Panc1 (cell line): ENCODE measurements at regions not wholly inside any gene's neighbourhood (a gene's known extent, or its start where the extent isn't known, plus 50 kb on each side); places are given as distances from the start of the nearest gene placed in this dataset.

Experiments used
- ATAC-seq: fragments of 200-7000 bp; cut with Tn5 transposase; 2 replicates; pipeline ENCODE4 v1.9.1; 2020; ENCODE audit warnings: mild to moderate bottlenecking, moderate library complexity
- BruUV-seq: library from RNA; stranded (reverse); fragments of 400-500 nt; replicated peaks from 2 replicates; lab custom pipeline; 2021; lab: Mats Ljungman, UMichigan
- CTCF ChIA-PET: fragments of 300-600 bp; sonication (Branson Sonifier 250); formaldehyde crosslinking; loops from one replicate; lab custom pipeline; 2022; ENCODE audit warnings: antibody characterized with exemption; lab: Charles Lee
- POLR2A ChIA-PET: fragments of 300-600 bp; sonication (Branson Sonifier 250); formaldehyde crosslinking; loops from one replicate; lab custom pipeline; 2022; ENCODE audit warnings: antibody characterized with exemption; lab: Charles Lee
- DNase-seq: peaks from one replicate; pipeline ENCODE4 v3.0.0-alpha.2; 2010; ENCODE audit warnings: low read depth, low spot score
- H3K27ac ChIP-seq: 2 replicates; pipeline ENCODE4 v1.5.1; 2011; ENCODE audit warnings: mild to moderate bottlenecking, low read length, inconsistent platforms
- H3K27me3 ChIP-seq: fragments of 200-500 bp; sonication (Bioruptor generic); 2 replicates; pipeline ENCODE4 v1.6.0; 2014; ENCODE audit warnings: low read length, inconsistent platforms; ENCODE audit not compliant: control insufficient read depth, insufficient read depth
- H3K36me3 ChIP-seq: fragments of 200-500 bp; sonication (Bioruptor generic); 2 replicates; pipeline ENCODE4 v1.5.1; 2014; ENCODE audit warnings: inconsistent platforms, mild to moderate bottlenecking, low read length, moderate library complexity; ENCODE audit not compliant: control insufficient read depth, insufficient read depth
- H3K4me1 ChIP-seq: 2 replicates; pipeline ENCODE4 v1.5.1; 2011; ENCODE audit warnings: inconsistent platforms, mild to moderate bottlenecking, low read length, moderate library complexity; ENCODE audit not compliant: control insufficient read depth, insufficient read depth
- H3K4me3 ChIP-seq, 2 experiments: 2 replicates each; pipeline ENCODE4 v1.5.1; 2011 to 2012; ENCODE audit warnings: low read depth in 2 of 2, low read length in 2 of 2, mild to moderate bottlenecking in 2 of 2, inconsistent platforms in 1 of 2, moderate library complexity in 1 of 2
- H3K9me3 ChIP-seq: fragments of 200-500 bp; sonication (Bioruptor generic); 2 replicates; pipeline ENCODE4 v1.5.1; 2014; ENCODE audit warnings: low read depth, mild to moderate bottlenecking, inconsistent platforms, low read length, moderate library complexity; ENCODE audit not compliant: control insufficient read depth, insufficient read depth
- CTCF ChIP-seq: fragments of 450-650 bp; IDR thresholded peaks from 2 replicates; pipeline ENCODE4 v1.5.1; 2017; ENCODE audit warnings: mild to moderate bottlenecking
- POLR2AphosphoS5 ChIP-seq: IDR thresholded peaks from 2 replicates; pipeline ENCODE4 v1.6.1; 2012; ENCODE audit warnings: mild to moderate bottlenecking, low read depth, low read length, moderate library complexity
- REST ChIP-seq, 2 experiments: IDR thresholded peaks; 2 replicates each; pipeline ENCODE4 v1.6.1; 2011 to 2012; ENCODE audit warnings: low read depth in 2 of 2, control low read depth in 1 of 2, low read length in 1 of 2, mild to moderate bottlenecking in 1 of 2, moderate library complexity in 1 of 2; ENCODE audit not compliant: insufficient read depth in 1 of 2
- SIN3A ChIP-seq: IDR thresholded peaks from 2 replicates; pipeline ENCODE4 v1.6.1; 2012; ENCODE audit warnings: low read depth, mild to moderate bottlenecking, low read length, moderate library complexity, borderline replicate concordance; ENCODE audit not compliant: insufficient read depth
- TCF7L2 ChIP-seq: IDR thresholded peaks from 2 replicates; pipeline ENCODE4 v1.6.1; 2011; ENCODE audit warnings: mild to moderate bottlenecking, low read depth, low read length, inconsistent platforms
- in situ Hi-C: cut with HindIII; loops from 2 replicates; pipeline ENCODE4 v1.10.0; 2016; ENCODE audit warnings: low sequenced_read_pairs, low pct_unique_long_range_greater_than_20kb
- intact Hi-C: fragments of 100-400 bp; cut with micrococcal nuclease; formaldehyde crosslinking; loops from one replicate; pipeline ENCODE4 v1.10.0; 2022; ENCODE audit not compliant: unreplicated experiment

- Histone ChIP-seq H3K4me3 (no peak overlapping the region), H3K27me3 (no peaks in the 10 kb centered on the region), H3K36me3 (no peaks in the 10 kb centered on the region), H3K9me3 (no peaks in the 10 kb centered on the region), H3K4me1 (no peaks in the 10 kb centered on the region), H3K27ac (no peak overlapping the region)
- ChIA-PET CTCF (no interaction called here), POLR2A (no interaction called here)
- DNase-seq (no peak), ATAC-seq (no peak)
- in situ Hi-C loops (no loop called here), intact Hi-C loops (no loop called here)
- BruUV-seq, result no TSS peak
- TF ChIP-seq POLR2AphosphoS5, result no peak
- no peak for TF ChIP-seq SIN3A
- TF ChIP-seq CTCF, result no peak
- TF ChIP-seq TCF7L2, result no peak
- TF ChIP-seq REST (IDR thresholded peaks at IDR 0.05; ENCODE audit: insufficient read depth in 1 of 2, low read depth in 2 of 2, low read length in 1 of 2), result no peak
These were observed 105.3 kb upstream of the UBE3A start for GRCh38 chr15:25544076-25544475.

GRCh38 chr15:25543196-25543595 is 104.4 kb upstream of the UBE3A start:
- no peak for TF ChIP-seq CTCF
- no peak for DNase-seq
- CTCF ChIA-PET, result no interaction called here
- in situ Hi-C loops, result no loop called here
- POLR2A ChIA-PET, result no interaction called here
- no peak overlapping the region for H3K27ac ChIP-seq
- H3K27me3 ChIP-seq, result no peaks in the 10 kb centered on the region
- no peaks in the 10 kb centered on the region for H3K36me3 ChIP-seq
- no peak for ATAC-seq
- H3K9me3 ChIP-seq, result no peaks in the 10 kb centered on the region
- intact Hi-C loops, result no loop called here
- H3K4me3 ChIP-seq, result no peak overlapping the region
- H3K4me1 ChIP-seq, result no peaks in the 10 kb centered on the region
- no TSS peak for BruUV-seq

- H3K4me1 ChIP-seq, result no peaks in the 10 kb centered on the region
- intact Hi-C loops (no loop called here), in situ Hi-C loops (no loop called here)
- ChIA-PET POLR2A (no interaction called here), CTCF (interaction anchor here (0.6 kb wide), 1 partner anchor 261 kb away, joined by 3 read pairs; no protein-coding TSS in a partner anchor)
- H3K4me3 ChIP-seq, result no peak overlapping the region
- no TSS peak for BruUV-seq
- no peak for ATAC-seq
- H3K27me3 ChIP-seq, result no peaks in the 10 kb centered on the region
- no peak overlapping the region for H3K27ac ChIP-seq
- H3K36me3 ChIP-seq, result no peaks in the 10 kb centered on the region
- DNase-seq, result no peak
- TF ChIP-seq SIN3A (no peak), TCF7L2 (no peak), POLR2AphosphoS5 (no peak), REST (IDR thresholded peaks at IDR 0.05; ENCODE audit: insufficient read depth in 1 of 2, low read depth in 2 of 2, low read length in 1 of 2) (no peak), CTCF (no peak)
- no peaks in the 10 kb centered on the region for H3K9me3 ChIP-seq
These were observed 102.4 kb upstream of the UBE3A start for GRCh38 chr15:25541228-25541627.
